HL-60 (cell line): ENCODE measurements at regions not wholly inside any gene's neighbourhood (a gene's known extent, or its start where the extent isn't known, plus 50 kb on each side); places are given as distances from the start of the nearest gene placed in this dataset.

Source experiments
- CTCF ChIP-seq: IDR thresholded peaks from one replicate; pipeline ENCODE4 v1.5.1; 2011; ENCODE audit warnings: low read length, control low read depth, inconsistent platforms; ENCODE audit not compliant: insufficient read depth
- GABPA ChIP-seq: IDR thresholded peaks from 2 replicates; pipeline ENCODE4 v1.6.1; 2012; ENCODE audit warnings: low read depth
- POLR2AphosphoS5 ChIP-seq: IDR thresholded peaks from 2 replicates; pipeline ENCODE4 v1.6.1; 2012; ENCODE audit warnings: low read depth
- REST ChIP-seq: IDR thresholded peaks from 2 replicates; pipeline ENCODE4 v1.6.1; 2012; ENCODE audit warnings: low read depth; ENCODE audit not compliant: insufficient replicate concordance

GRCh38 chr21:25503981-25504380, 103.3 kb downstream of the MRPL39 start:
- no peak for TF ChIP-seq CTCF
- no peak for TF ChIP-seq POLR2AphosphoS5
- TF ChIP-seq REST: no peak
- TF ChIP-seq GABPA: no peak
